Breast epithelium (tissue), 4 donors: ENCODE measurements at regions not wholly inside any gene's neighbourhood (a gene's known extent, or its start where the extent isn't known, plus 50 kb on each side); places are given as distances from the start of the nearest gene placed in this dataset.
"Not testable (repeated sequence)": the region's sequence is repeated elsewhere in the genome, so short reads cannot be mapped to it uniquely, and the experiment has no call there.

Experiments used
- DNase-seq, 2 donors: peaks; one replicate each; pipeline ENCODE4 v3.0.0-alpha.2; 2019; ENCODE audit warnings: low spot score in 2 of 2
- H3K27ac ChIP-seq, 2 donors: fragments of 200-600 bp; sonication (generic) in 1 of 2; one replicate each; pipeline ENCODE4 v1.5.1; 2016 to 2019; ENCODE audit warnings: mild to moderate bottlenecking in 1 of 2
- H3K27me3 ChIP-seq, 2 donors: fragments of 200-600 bp; sonication (generic) in 1 of 2; one replicate each; pipeline versions ENCODE4 v1.5.1 to v1.6.0; 2017 to 2019; ENCODE audit warnings: control low read depth in 1 of 2, mild to moderate bottlenecking in 1 of 2
- H3K36me3 ChIP-seq: fragments of 200-600 bp; one replicate; pipeline ENCODE4 v1.5.1; 2019
- H3K4me1 ChIP-seq, 2 donors: fragments of 200-600 bp; sonication (generic); one replicate each; pipeline ENCODE4 v1.5.1; 2016 to 2019; ENCODE audit warnings: control low read depth in 1 of 2
- H3K4me3 ChIP-seq, 3 donors: fragments of 200-600 bp; sonication (generic); 1 replicate in 2 of 3; 2 replicates in 1 of 3; pipeline ENCODE4 v1.5.1; 2016 to 2019; ENCODE audit warnings: mild to moderate bottlenecking in 3 of 3, moderate library complexity in 2 of 3
- H3K9me3 ChIP-seq, 2 donors: fragments of 200-600 bp; sonication (generic) in 1 of 2; one replicate each; pipeline ENCODE4 v1.5.1; 2016 to 2019; ENCODE audit warnings: control low read depth in 1 of 2
- POLR2A ChIP-seq: fragments of 450-650 bp; IDR thresholded peaks from one replicate; pipeline ENCODE4 v1.6.1; 2016; ENCODE audit warnings: antibody characterized with exemption, mild to moderate bottlenecking, moderate library complexity
- POLR2AphosphoS5 ChIP-seq, 3 donors: sonication (generic); formaldehyde crosslinking; IDR thresholded peaks; one replicate each; pipeline ENCODE4 v1.6.1; 2017; ENCODE audit warnings: antibody characterized with exemption in 3 of 3
- intact Hi-C: fragments of 100-400 bp; cut with DNase I; formaldehyde crosslinking; loops from one replicate; pipeline ENCODE4 v1.15.1; 2023; ENCODE audit warnings: low total_unique reads
- TF ChIP-seq, protein P1 (sequence below), 3 donors: fragments of 450-650 bp; IDR thresholded peaks; one replicate each; pipeline ENCODE4 v1.5.1; 2016 to 2017; ENCODE audit warnings: antibody characterized with exemption in 3 of 3, mild to moderate bottlenecking in 3 of 3, moderate library complexity in 3 of 3

DNA sequence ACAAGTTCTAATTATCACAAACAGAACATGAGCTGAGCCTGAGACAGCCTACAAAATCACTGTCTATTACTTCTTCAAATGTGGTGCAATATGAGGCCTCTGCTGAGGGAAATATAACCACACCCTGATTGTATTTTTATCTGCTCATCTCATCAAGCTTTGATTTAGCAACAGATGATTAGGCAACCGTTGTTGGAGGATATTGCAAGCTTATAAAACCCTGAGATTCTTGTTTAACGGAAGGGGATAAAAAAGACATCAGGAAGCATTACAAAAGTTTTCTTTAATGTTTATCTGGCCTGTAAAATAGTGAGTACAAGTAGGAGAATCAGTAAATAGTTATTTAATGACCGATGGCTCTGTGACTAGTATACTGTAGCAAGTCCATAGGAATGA is 108.5 kb downstream of the ZNF330 start:
- intact Hi-C loops, result no loop called here
- H3K27me3 ChIP-seq, result no peaks in the 10 kb centered on the region
- H3K4me1 ChIP-seq, result no peaks in the 10 kb centered on the region
- TF ChIP-seq POLR2AphosphoS5 (IDR thresholded peaks at IDR 0.05), result no peak
- no peak for TF ChIP-seq POLR2A
- TF ChIP-seq, protein P1, sequence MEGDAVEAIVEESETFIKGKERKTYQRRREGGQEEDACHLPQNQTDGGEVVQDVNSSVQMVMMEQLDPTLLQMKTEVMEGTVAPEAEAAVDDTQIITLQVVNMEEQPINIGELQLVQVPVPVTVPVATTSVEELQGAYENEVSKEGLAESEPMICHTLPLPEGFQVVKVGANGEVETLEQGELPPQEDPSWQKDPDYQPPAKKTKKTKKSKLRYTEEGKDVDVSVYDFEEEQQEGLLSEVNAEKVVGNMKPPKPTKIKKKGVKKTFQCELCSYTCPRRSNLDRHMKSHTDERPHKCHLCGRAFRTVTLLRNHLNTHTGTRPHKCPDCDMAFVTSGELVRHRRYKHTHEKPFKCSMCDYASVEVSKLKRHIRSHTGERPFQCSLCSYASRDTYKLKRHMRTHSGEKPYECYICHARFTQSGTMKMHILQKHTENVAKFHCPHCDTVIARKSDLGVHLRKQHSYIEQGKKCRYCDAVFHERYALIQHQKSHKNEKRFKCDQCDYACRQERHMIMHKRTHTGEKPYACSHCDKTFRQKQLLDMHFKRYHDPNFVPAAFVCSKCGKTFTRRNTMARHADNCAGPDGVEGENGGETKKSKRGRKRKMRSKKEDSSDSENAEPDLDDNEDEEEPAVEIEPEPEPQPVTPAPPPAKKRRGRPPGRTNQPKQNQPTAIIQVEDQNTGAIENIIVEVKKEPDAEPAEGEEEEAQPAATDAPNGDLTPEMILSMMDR (IDR thresholded peaks at IDR 0.05), result no peak
- no peak overlapping the region for H3K27ac ChIP-seq
- H3K9me3 ChIP-seq, result no peaks in the 10 kb centered on the region
- H3K36me3 ChIP-seq, result no peaks in the 10 kb centered on the region
- no peak for DNase-seq
- no peak overlapping the region for H3K4me3 ChIP-seq

GRCh38 chr4:141330616-141331015 is 109.9 kb downstream of the ZNF330 start:
- intact Hi-C loops, result no loop called here
- no peak for DNase-seq
- H3K9me3 ChIP-seq, result no peaks in the 10 kb centered on the region
- H3K4me3 ChIP-seq, result no peak overlapping the region
- no peak overlapping the region for H3K27ac ChIP-seq
- H3K36me3 ChIP-seq, result no peaks in the 10 kb centered on the region
- TF ChIP-seq, protein P1 (IDR thresholded peaks at IDR 0.05), result no peak
- TF ChIP-seq POLR2AphosphoS5 (IDR thresholded peaks at IDR 0.05), result no peak
- no peak for TF ChIP-seq POLR2A
- H3K27me3 ChIP-seq, result no peaks in the 10 kb centered on the region
- H3K4me1 ChIP-seq, result no peaks in the 10 kb centered on the region

DNA sequence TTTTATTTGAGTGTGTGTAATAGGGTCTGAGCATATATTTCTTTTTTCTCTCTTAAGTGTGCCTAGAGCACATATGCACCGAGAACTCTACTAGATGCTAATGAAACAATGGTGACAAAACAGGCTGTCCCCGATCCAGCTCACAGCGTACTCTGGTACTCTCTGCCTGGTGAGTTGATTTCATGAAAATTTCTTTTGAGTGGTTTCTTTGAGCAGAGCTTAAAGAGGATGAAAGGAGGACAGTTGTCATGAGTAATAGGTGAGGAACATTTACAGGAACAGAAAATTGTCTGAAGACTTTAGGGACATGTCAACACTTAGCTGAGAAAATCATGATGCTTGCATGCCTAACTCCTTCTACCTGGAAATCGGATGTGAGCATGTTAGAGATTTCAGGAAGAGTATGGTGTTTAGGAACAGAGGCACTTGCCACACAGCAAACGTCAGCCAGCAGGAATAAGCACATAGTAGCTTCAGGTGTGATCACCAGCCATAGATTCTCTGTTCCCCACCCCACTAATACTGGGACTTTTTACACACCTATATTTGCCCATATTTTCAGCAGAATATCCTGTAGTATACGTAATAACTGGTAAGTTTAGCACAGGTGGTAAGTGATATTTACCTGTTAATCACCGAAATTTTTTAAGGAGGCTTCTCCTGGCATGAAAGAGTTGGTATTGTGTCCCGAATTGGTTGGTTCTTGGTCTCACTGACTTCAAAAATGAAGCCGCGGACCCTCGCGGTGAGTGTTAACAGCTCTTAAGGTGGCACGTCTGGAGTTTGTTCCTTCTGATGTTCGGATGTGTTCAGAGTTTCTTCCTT is 111.1 kb downstream of the ZNF330 start:
- DNase-seq, result no peak
- no peaks in the 10 kb centered on the region for H3K4me1 ChIP-seq
- no peak overlapping the region for H3K27ac ChIP-seq
- no peaks in the 10 kb centered on the region for H3K27me3 ChIP-seq
- intact Hi-C loops, result no loop called here
- H3K9me3 ChIP-seq, result no peaks in the 10 kb centered on the region
- TF ChIP-seq POLR2AphosphoS5 (IDR thresholded peaks at IDR 0.05) (no peak), POLR2A (no peak)
- TF ChIP-seq, protein P1 (IDR thresholded peaks at IDR 0.05), result no peak
- H3K4me3 ChIP-seq, result peak overlapping the region in 1 of 3 donors; percentile 46
- H3K36me3 ChIP-seq, result no peaks in the 10 kb centered on the region

GRCh38 chr4:141332359-141333181 is 111.9 kb downstream of the ZNF330 start:
- Histone ChIP-seq H3K27ac (peak overlapping the region in 1 of 2 donors; percentile 4), H3K4me3 (peak overlapping the region; percentile 20 to 64 (median 46))
- intact Hi-C loops, H3K27me3 ChIP-seq, H3K4me1 ChIP-seq, H3K36me3 ChIP-seq, H3K9me3 ChIP-seq: not testable (repeated sequence)
- DNase-seq, result peak in 1 of 2 donors; percentile 31

DNA sequence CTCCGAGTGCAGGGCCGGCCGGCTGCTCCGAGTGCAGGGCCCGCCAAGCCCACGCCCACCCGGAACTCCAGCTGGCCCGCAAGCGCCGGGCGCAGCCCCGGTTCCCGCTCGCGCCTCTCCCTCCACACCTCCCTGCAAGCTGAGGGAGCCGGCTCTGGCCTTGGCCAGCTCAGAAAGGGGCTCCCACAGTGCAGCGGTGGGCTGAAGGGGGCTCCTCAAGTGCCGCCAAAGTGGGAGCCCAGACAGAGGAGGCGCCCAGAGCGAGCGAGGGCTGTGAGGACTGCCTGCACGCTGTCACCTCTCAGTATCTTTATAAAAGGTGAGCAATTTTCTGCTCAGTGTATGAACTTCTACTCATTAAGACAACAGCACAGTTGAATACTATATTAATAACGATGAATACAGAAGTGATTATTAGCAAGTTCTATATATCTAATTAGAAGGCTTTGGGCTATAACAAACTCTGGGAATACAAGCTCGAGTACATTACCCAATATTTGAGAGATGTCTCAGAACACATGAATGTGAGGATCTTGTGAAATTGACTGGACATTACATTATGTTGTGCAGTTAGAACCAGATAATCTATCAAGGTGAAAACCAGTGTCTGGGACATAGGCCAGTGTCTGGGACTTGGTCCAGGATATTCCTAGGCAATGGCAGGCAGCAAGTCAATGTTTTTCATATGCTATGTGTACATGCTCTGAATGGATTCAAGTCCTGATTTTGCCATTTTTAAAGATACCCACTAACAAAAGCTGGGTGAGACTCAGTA is 112.9 kb downstream of the ZNF330 start:
- H3K27me3 ChIP-seq, H3K36me3 ChIP-seq, intact Hi-C loops, H3K4me1 ChIP-seq, DNase-seq, H3K9me3 ChIP-seq: not testable (repeated sequence)
- H3K27ac ChIP-seq, result peak overlapping the region; percentile 28 to 30
- peak overlapping the region; percentile 34 to 64 (median 46) for H3K4me3 ChIP-seq
